OCI-LY3 (cell line): ENCODE measurements at regions not wholly inside any gene's neighbourhood (a gene's known extent, or its start where the extent isn't known, plus 50 kb on each side); places are given as distances from the start of the nearest gene placed in this dataset.

ENCODE experiments used
- EZH2phosphoT487 ChIP-seq: fragments of 200-600 bp; shearing (Covaris generic); IDR thresholded peaks from 2 replicates; pipeline ENCODE4 v1.6.1; 2018; ENCODE audit warnings: antibody characterized with exemption, mixed run types, low read depth
- TF ChIP-seq, protein P1 (sequence below): fragments of 200-600, 300-600 bp; sonication (generic); IDR thresholded peaks from 2 replicates; pipeline ENCODE4 v1.5.1; 2014; ENCODE audit warnings: antibody characterized with exemption, low read length, low read depth

DNA sequence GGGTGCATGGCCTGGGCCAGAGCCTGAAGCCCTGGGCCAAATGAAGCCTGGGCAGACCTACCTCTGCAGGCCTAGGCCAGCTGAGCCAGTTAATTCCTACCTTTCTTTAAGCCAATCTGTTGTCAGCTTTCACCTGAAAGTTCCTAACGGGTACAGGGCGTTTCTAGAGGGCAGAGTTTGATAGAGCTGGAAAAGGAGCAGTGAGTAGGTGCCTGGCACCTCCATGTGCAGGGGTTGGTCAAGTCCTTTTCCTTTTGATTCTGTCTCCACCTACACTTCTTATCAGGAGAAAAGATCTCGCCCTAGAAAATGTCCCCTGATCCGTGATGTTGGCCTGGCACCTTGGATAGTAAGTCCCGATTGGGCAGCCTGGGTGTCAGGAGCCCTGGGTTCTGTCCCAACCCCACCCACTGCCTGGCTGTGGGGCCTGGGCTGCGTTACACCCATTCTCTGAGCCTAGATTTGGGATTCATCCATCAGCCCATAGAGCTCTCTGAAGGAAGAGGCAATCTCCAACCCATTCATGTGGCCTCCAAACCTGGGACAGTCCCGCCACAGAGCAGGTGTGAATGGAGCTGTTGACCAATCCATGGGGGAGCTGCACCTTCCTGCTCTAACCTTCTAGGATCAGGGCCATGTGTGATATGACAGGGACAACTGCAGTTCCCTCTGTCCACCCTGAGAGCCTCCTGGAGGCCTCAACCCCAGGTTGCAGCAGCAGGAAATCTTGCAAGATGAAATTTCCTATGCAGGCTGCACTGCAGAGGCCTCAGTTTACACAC, 304.3 kb downstream of the MATN1 start:
- TF ChIP-seq, protein P1, sequence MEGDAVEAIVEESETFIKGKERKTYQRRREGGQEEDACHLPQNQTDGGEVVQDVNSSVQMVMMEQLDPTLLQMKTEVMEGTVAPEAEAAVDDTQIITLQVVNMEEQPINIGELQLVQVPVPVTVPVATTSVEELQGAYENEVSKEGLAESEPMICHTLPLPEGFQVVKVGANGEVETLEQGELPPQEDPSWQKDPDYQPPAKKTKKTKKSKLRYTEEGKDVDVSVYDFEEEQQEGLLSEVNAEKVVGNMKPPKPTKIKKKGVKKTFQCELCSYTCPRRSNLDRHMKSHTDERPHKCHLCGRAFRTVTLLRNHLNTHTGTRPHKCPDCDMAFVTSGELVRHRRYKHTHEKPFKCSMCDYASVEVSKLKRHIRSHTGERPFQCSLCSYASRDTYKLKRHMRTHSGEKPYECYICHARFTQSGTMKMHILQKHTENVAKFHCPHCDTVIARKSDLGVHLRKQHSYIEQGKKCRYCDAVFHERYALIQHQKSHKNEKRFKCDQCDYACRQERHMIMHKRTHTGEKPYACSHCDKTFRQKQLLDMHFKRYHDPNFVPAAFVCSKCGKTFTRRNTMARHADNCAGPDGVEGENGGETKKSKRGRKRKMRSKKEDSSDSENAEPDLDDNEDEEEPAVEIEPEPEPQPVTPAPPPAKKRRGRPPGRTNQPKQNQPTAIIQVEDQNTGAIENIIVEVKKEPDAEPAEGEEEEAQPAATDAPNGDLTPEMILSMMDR = no peak
- TF ChIP-seq EZH2phosphoT487 = no peak
